OCI-LY1 (cell line): ENCODE measurements at regions not wholly inside any gene's neighbourhood (a gene's known extent, or its start where the extent isn't known, plus 50 kb on each side); places are given as distances from the start of the nearest gene placed in this dataset.

Source experiments
- H2AFZ ChIP-seq: fragments of 200-600 bp; sonication (generic), shearing (Covaris generic); 2 replicates; pipeline ENCODE4 v1.6.0; 2014; ENCODE audit warnings: antibody characterized with exemption, mild to moderate bottlenecking, low read length
- H3F3A ChIP-seq: fragments of 200-600 bp; sonication (generic), shearing (Covaris generic); 2 replicates; pipeline ENCODE4 v1.6.0; 2014; ENCODE audit warnings: mild to moderate bottlenecking, antibody characterized with exemption, low read length, moderate library complexity; ENCODE audit not compliant: insufficient read depth
- H3K27ac ChIP-seq: fragments of 200-600 bp; sonication (generic); 2 replicates; pipeline ENCODE4 v1.5.1; 2014; ENCODE audit warnings: low read length, mixed run types, mild to moderate bottlenecking, low read depth; ENCODE audit not compliant: poor library complexity, severe bottlenecking
- H3K27me3 ChIP-seq: fragments of 200-600 bp; sonication (generic); 2 replicates; pipeline ENCODE4 v1.6.0; 2014; ENCODE audit warnings: antibody characterized with exemption, mild to moderate bottlenecking, low read length, moderate library complexity; ENCODE audit not compliant: insufficient read depth
- H3K36me3 ChIP-seq: fragments of 200-600 bp; sonication (generic); 2 replicates; pipeline ENCODE4 v1.6.1; 2014; ENCODE audit warnings: mild to moderate bottlenecking, antibody characterized with exemption, low read length, moderate library complexity, mixed read lengths; ENCODE audit not compliant: insufficient read depth
- H3K4me1 ChIP-seq: fragments of 200-600 bp; sonication (generic); 2 replicates; pipeline ENCODE4 v1.5.1; 2014; ENCODE audit warnings: mild to moderate bottlenecking, low read length, moderate library complexity; ENCODE audit not compliant: insufficient read depth, severe bottlenecking
- H3K4me2 ChIP-seq: fragments of 200-600 bp; sonication (generic), shearing (Covaris generic); 2 replicates; pipeline ENCODE4 v1.6.1; 2014; ENCODE audit warnings: low read length
- H3K4me3 ChIP-seq: fragments of 200-600 bp; sonication (generic); 2 replicates; pipeline ENCODE4 v1.5.1; 2014; ENCODE audit warnings: low read length, low read depth, mild to moderate bottlenecking, mixed read lengths; ENCODE audit not compliant: poor library complexity, severe bottlenecking
- H3K79me2 ChIP-seq: fragments of 200-600 bp; shearing (Covaris generic); 2 replicates; pipeline ENCODE4 v1.6.1; 2016; ENCODE audit warnings: mixed run types, low read length, mixed read lengths; ENCODE audit not compliant: insufficient read depth
- H3K9ac ChIP-seq: fragments of 200-600 bp; sonication (generic), shearing (Covaris generic); 2 replicates; pipeline ENCODE4 v1.6.1; 2014; ENCODE audit warnings: mild to moderate bottlenecking, low read length, mixed read lengths
- H3K9me2 ChIP-seq: fragments of 200-600 bp; sonication (generic), shearing (Covaris generic); 2 replicates; pipeline ENCODE4 v1.6.1; 2014; ENCODE audit warnings: low read depth, mild to moderate bottlenecking, low read length, mixed read lengths
- H3K9me3 ChIP-seq: fragments of 200-600 bp; shearing (Covaris generic); 2 replicates; pipeline ENCODE4 v1.6.1; 2014; ENCODE audit warnings: low read length, mixed read lengths
- H4K20me1 ChIP-seq: fragments of 200-600 bp; sonication (generic), shearing (Covaris generic); 2 replicates; pipeline ENCODE4 v1.6.0; 2016; ENCODE audit warnings: mild to moderate bottlenecking, low read length; ENCODE audit not compliant: insufficient read depth
- CTCF ChIP-seq: fragments of 200-600 bp; sonication (generic), shearing (Covaris generic); IDR thresholded peaks from 2 replicates; pipeline ENCODE4 v1.5.1; 2017; ENCODE audit warnings: mild to moderate bottlenecking, antibody characterized with exemption, low read length, moderate library complexity, mixed read lengths
- EZH2 ChIP-seq: fragments of 200-600 bp; sonication (generic), shearing (Covaris generic); IDR thresholded peaks from 2 replicates; pipeline ENCODE4 v1.8.0; 2017; ENCODE audit warnings: borderline replicate concordance, mixed run types, mild to moderate bottlenecking, antibody characterized with exemption, low read length, moderate library complexity, mixed read lengths

DNA sequence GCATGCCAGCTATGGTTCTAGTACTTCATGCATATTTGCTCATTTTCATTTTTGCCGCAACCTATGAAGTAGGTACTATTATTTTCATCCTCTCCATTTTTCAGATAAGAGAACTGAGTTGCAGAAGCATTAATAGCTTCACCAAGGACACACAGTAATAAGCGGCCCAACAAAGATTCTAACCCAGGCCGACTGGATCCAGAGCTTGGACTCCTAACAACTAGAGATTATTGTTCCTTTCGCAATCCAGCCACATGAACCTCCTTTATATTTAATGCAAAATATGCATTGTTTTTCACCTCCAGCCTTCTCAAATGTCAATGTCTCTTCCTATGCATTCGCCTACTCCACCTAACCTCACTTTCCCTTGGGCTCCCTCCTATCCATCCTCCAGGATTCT is 148.3 kb downstream of the CCDC34 start:
- H3K9me3 ChIP-seq, result no peaks in the 10 kb centered on the region
- no peaks in the 10 kb centered on the region for H3K27me3 ChIP-seq
- H4K20me1 ChIP-seq, result no peaks in the 10 kb centered on the region
- no peak overlapping the region for H3K4me2 ChIP-seq
- H3K27ac ChIP-seq, result no peak overlapping the region
- no peak for TF ChIP-seq CTCF
- TF ChIP-seq EZH2, result no peak
- no peak overlapping the region for H3K4me3 ChIP-seq
- H3K79me2 ChIP-seq, result no peaks in the 10 kb centered on the region
- H2AFZ ChIP-seq, result no peak overlapping the region
- no peaks in the 10 kb centered on the region for H3K36me3 ChIP-seq
- H3K4me1 ChIP-seq, result no peaks in the 10 kb centered on the region
- H3K9ac ChIP-seq, result no peak overlapping the region
- H3K9me2 ChIP-seq, result no peaks in the 10 kb centered on the region
- H3F3A ChIP-seq, result no peaks in the 10 kb centered on the region

GRCh38 chr11:27213232-27213660 is 149.8 kb downstream of the CCDC34 start:
- H3K9ac ChIP-seq, result no peak overlapping the region
- no peaks in the 10 kb centered on the region for H3K9me3 ChIP-seq
- TF ChIP-seq EZH2 (no peak), CTCF (no peak)
- no peak overlapping the region for H3K4me3 ChIP-seq
- no peaks in the 10 kb centered on the region for H3K27me3 ChIP-seq
- no peaks in the 10 kb centered on the region for H3K4me1 ChIP-seq
- H2AFZ ChIP-seq, result no peak overlapping the region
- H3F3A ChIP-seq, result no peaks in the 10 kb centered on the region
- H3K36me3 ChIP-seq, result no peaks in the 10 kb centered on the region
- H3K4me2 ChIP-seq, result no peak overlapping the region
- no peak overlapping the region for H3K27ac ChIP-seq
- no peaks in the 10 kb centered on the region for H4K20me1 ChIP-seq
- H3K79me2 ChIP-seq, result no peaks in the 10 kb centered on the region
- H3K9me2 ChIP-seq, result no peaks in the 10 kb centered on the region

- Histone ChIP-seq H3K4me3 (no peak overlapping the region), H3K9ac (no peak overlapping the region), H4K20me1 (no peaks in the 10 kb centered on the region), H3K4me1 (no peaks in the 10 kb centered on the region), H3K36me3 (no peaks in the 10 kb centered on the region), H3F3A (no peaks in the 10 kb centered on the region), H3K9me2 (no peaks in the 10 kb centered on the region), H3K27me3 (no peaks in the 10 kb centered on the region), H2AFZ (no peak overlapping the region), H3K27ac (no peak overlapping the region), H3K4me2 (no peak overlapping the region), H3K79me2 (no peaks in the 10 kb centered on the region), H3K9me3 (no peaks in the 10 kb centered on the region)
- TF ChIP-seq EZH2 (no peak), CTCF (no peak)
Measured at GRCh38 chr11:27212248-27212780, 150.7 kb downstream of the CCDC34 start.
